HepG2 (cell line): ENCODE measurements at regions not wholly inside any gene's neighbourhood (a gene's known extent, or its start where the extent isn't known, plus 50 kb on each side); places are given as distances from the start of the nearest gene placed in this dataset.

Source experiments
- ATAC-seq: fragments of 200-7000 bp; cut with Tn5 transposase; 3 replicates; pipeline ENCODE4 v1.9.1; 2020; ENCODE audit warnings: mild to moderate bottlenecking, moderate library complexity
- BruUV-seq: library from RNA; stranded (reverse); fragments of 400-500 nt; replicated peaks from 2 replicates; lab custom pipeline; 2021; lab: Mats Ljungman, UMichigan
- CTCF ChIA-PET: fragments of 300-600 bp; formaldehyde crosslinking; extraction: SDS; loops from one replicate; lab custom pipeline; 2021; ENCODE audit warnings: low total read pairs, inconsistent platforms, low intra/inter-chr PET ratio; lab: Yijun Ruan, JAX
- POLR2A ChIA-PET: fragments of 350-600 bp; sonication (Branson Sonifier 250); formaldehyde crosslinking; loops from one replicate; lab custom pipeline; 2020; ENCODE audit warnings: antibody characterized with exemption, inconsistent platforms; lab: Yijun Ruan, JAX
- DNase-seq: peaks from one replicate; pipeline ENCODE4 v3.0.0-alpha.2; 2015; ENCODE audit warnings: low spot score
- FAIRE-seq: peaks from 3 replicates; lab custom pipeline; 2011; peaks lifted over from hg19 to GRCh38; lab: Jason Lieb, UNC
- H2AFZ ChIP-seq: one replicate; pipeline ENCODE4 v1.6.1; 2011; ENCODE audit warnings: low read length, inconsistent platforms
- H3K27ac ChIP-seq: fragments of 300-600 bp; 3 replicates; pipeline ENCODE4 v1.8.0; 2011; ENCODE audit warnings: mixed run types, mild to moderate bottlenecking, mixed read lengths, low read length, inconsistent platforms; ENCODE audit not compliant: insufficient read depth; ENCODE audit errors: extremely low read length
- H3K27me3 ChIP-seq, 2 experiments: fragments of 200-600 bp in 1 of 2; 2 replicates in 1 of 2; 3 replicates in 1 of 2; pipeline versions ENCODE4 v1.6.0 to v1.8.0; 2011; ENCODE audit warnings: low read length in 2 of 2, mild to moderate bottlenecking in 2 of 2, moderate library complexity in 2 of 2, inconsistent platforms in 1 of 2; ENCODE audit not compliant: insufficient read depth in 2 of 2, control insufficient read depth in 1 of 2
- H3K36me3 ChIP-seq, 2 experiments: fragments of 200-600 bp in 1 of 2; replicated peaks in 1 of 2; 2 replicates in 1 of 2; 3 replicates in 1 of 2; pipeline versions ENCODE4 v1.5.1 to v1.8.0; 2011; ENCODE audit warnings: low read length in 2 of 2, inconsistent platforms in 1 of 2; ENCODE audit not compliant: insufficient read depth in 2 of 2, control insufficient read depth in 1 of 2
- H3K4me1 ChIP-seq: 2 replicates; pipeline ENCODE4 v1.5.1; 2012; ENCODE audit warnings: low read length, inconsistent platforms; ENCODE audit not compliant: insufficient read depth
- H3K4me2 ChIP-seq: 2 replicates; pipeline ENCODE4 v1.6.0; 2011; ENCODE audit warnings: low read depth, low read length, inconsistent platforms
- H3K4me3 ChIP-seq, 3 experiments: fragments of 200-600 bp in 1 of 3; sonication (generic), shearing (Covaris generic) in 1 of 3; replicated peaks in 1 of 3; 2 replicates each; pipeline ENCODE4 v1.5.1; 2011 to 2016; ENCODE audit warnings: low read length in 3 of 3, inconsistent platforms in 2 of 3, low read depth in 2 of 3, mild to moderate bottlenecking in 2 of 3, control low read depth in 1 of 3, mixed read lengths in 1 of 3; ENCODE audit not compliant: insufficient read depth in 1 of 3
- H3K79me2 ChIP-seq: one replicate; pipeline ENCODE4 v1.6.1; 2011; ENCODE audit warnings: low read length, inconsistent platforms; ENCODE audit not compliant: insufficient read depth
- H3K9ac ChIP-seq: 2 replicates; pipeline ENCODE4 v1.6.0; 2011; ENCODE audit warnings: mild to moderate bottlenecking, low read depth, low read length, inconsistent platforms; ENCODE audit not compliant: insufficient read depth
- H3K9me3 ChIP-seq: 2 replicates; pipeline ENCODE4 v1.5.1; 2012; ENCODE audit warnings: mild to moderate bottlenecking, low read length
- H4K20me1 ChIP-seq: 2 replicates; pipeline ENCODE4 v1.6.0; 2011; ENCODE audit warnings: inconsistent platforms, mild to moderate bottlenecking, low read length, moderate library complexity; ENCODE audit not compliant: insufficient read depth
- ATF7-NPFF ChIP-seq: sonication (generic); formaldehyde crosslinking; IDR thresholded peaks from 2 replicates; pipeline ENCODE4 v1.8.1; 2023; ENCODE audit warnings: mild to moderate bottlenecking, low read depth, missing genetic modification reagents, moderate library complexity
- HMG20B ChIP-seq: conservative IDR thresholded peaks from 2 replicates; pipeline ENCODE4 v1.6.1; 2016; ENCODE audit warnings: missing genetic modification reagents, missing compliant biosample characterization
- KDM6A ChIP-seq: IDR thresholded peaks from 2 replicates; pipeline ENCODE4 v1.6.1; 2016; ENCODE audit warnings: low read depth
- MYNN ChIP-seq: sonication (generic); formaldehyde crosslinking; IDR thresholded peaks from 2 replicates; pipeline ENCODE4 v1.4.0; 2020; ENCODE audit warnings: mild to moderate bottlenecking, low read depth, missing genetic modification reagents
- RFXAP ChIP-seq: sonication (generic); formaldehyde crosslinking; IDR thresholded peaks from 2 replicates; pipeline ENCODE4 v1.4.0; 2020; ENCODE audit warnings: missing genetic modification reagents, borderline replicate concordance
- SIN3B ChIP-seq: fragments of 150-350 bp; IDR thresholded peaks from 2 replicates; pipeline ENCODE4 v1.6.1; 2014; ENCODE audit warnings: low read length
- SOX6 ChIP-seq, 2 experiments: fragments of 450-650 bp in 1 of 2; sonication (generic) in 1 of 2; formaldehyde crosslinking in 1 of 2; IDR thresholded peaks; 2 replicates each; pipeline versions ENCODE4 v1.4.0 to v1.6.1; 2017 to 2020; ENCODE audit warnings: antibody characterized with exemption in 1 of 2, mild to moderate bottlenecking in 1 of 2, missing genetic modification reagents in 1 of 2
- ZNF282 ChIP-seq: fragments of 450-650 bp; IDR thresholded peaks from 2 replicates; pipeline ENCODE4 v1.6.1; 2018; ENCODE audit not compliant: partially characterized antibody
- ZNF567 ChIP-seq: sonication (generic); formaldehyde crosslinking; IDR thresholded peaks from 2 replicates; pipeline ENCODE4 v1.8.1; 2023; ENCODE audit warnings: mild to moderate bottlenecking, missing genetic modification reagents, borderline replicate concordance
- ZSCAN22 ChIP-seq: sonication (generic); formaldehyde crosslinking; IDR thresholded peaks from 2 replicates; pipeline ENCODE4 v1.4.0; 2020; ENCODE audit warnings: mild to moderate bottlenecking, missing genetic modification reagents
- WGBS: methylation state at CpG from one replicate; pipeline ENCODE4 v1.1.6; 2017; ENCODE audit warnings: low lambda C conversion rate; 5-methylcytosine and 5-hydroxymethylcytosine counted together
- in situ Hi-C: cut with HindIII; loops from 2 replicates; pipeline ENCODE4 v1.10.0; 2017; ENCODE audit warnings: low pct_unique_long_range_greater_than_20kb; ENCODE audit not compliant: extremely low pct_ligation_motif_present
- intact Hi-C: fragments of 100-400 bp; cut with micrococcal nuclease; formaldehyde crosslinking; loops from one replicate; pipeline ENCODE4 v1.10.0; 2022; ENCODE audit not compliant: unreplicated experiment
- TF ChIP-seq, protein P1 (sequence below): sonication (generic); formaldehyde crosslinking; IDR thresholded peaks from 2 replicates; pipeline ENCODE4 v1.5.0; 2020; ENCODE audit warnings: mild to moderate bottlenecking, missing genetic modification reagents, borderline replicate concordance
- TF ChIP-seq, protein P2 (sequence below): fragments of 450-650 bp; IDR thresholded peaks from 2 replicates; pipeline ENCODE4 v1.6.1; 2017
- TF ChIP-seq, protein P3 (sequence below): IDR thresholded peaks from 2 replicates; pipeline ENCODE4 v1.6.1; 2016; ENCODE audit warnings: mild to moderate bottlenecking, missing biosample characterization, missing genetic modification reagents

DNA sequence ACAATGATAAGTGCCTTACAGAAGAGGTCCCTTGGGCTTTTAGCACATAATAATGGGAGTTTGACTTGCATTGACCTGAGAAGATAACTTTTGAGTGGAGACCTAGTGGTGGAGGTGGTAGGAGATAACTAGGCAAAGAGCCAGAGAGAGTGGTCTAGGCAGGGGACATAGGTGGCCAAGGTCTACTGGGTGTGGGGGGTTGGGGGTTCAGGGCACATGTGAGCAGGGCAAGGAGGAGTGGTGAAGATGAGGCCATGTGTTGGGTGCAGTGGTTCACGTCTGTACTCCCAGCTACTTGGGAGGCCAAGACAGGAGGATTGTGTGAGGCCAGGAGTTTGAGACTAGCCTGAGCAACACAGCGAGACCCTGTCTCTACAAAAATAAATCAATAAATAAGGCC, 74.3 kb upstream of the CTNNBL1 start (continued):
- TF ChIP-seq, protein P1, sequence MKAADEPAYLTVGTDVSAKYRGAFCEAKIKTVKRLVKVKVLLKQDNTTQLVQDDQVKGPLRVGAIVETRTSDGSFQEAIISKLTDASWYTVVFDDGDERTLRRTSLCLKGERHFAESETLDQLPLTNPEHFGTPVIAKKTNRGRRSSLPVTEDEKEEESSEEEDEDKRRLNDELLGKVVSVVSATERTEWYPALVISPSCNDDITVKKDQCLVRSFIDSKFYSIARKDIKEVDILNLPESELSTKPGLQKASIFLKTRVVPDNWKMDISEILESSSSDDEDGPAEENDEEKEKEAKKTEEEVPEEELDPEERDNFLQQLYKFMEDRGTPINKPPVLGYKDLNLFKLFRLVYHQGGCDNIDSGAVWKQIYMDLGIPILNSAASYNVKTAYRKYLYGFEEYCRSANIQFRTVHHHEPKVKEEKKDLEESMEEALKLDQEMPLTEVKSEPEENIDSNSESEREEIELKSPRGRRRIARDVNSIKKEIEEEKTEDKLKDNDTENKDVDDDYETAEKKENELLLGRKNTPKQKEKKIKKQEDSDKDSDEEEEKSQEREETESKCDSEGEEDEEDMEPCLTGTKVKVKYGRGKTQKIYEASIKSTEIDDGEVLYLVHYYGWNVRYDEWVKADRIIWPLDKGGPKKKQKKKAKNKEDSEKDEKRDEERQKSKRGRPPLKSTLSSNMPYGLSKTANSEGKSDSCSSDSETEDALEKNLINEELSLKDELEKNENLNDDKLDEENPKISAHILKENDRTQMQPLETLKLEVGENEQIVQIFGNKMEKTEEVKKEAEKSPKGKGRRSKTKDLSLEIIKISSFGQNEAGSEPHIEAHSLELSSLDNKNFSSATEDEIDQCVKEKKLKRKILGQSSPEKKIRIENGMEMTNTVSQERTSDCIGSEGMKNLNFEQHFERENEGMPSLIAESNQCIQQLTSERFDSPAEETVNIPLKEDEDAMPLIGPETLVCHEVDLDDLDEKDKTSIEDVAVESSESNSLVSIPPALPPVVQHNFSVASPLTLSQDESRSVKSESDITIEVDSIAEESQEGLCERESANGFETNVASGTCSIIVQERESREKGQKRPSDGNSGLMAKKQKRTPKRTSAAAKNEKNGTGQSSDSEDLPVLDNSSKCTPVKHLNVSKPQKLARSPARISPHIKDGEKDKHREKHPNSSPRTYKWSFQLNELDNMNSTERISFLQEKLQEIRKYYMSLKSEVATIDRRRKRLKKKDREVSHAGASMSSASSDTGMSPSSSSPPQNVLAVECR: no peak
- TF ChIP-seq ZSCAN22 (CRISPR knock-in tag): no peak
- TF ChIP-seq HMG20B: no peak
- 0 out of 2 replicates have a peak, but pooled peaks have one; percentile 52 for TF ChIP-seq SOX6 (IDR thresholded peaks at IDR 0.05)
- no peak for TF ChIP-seq SOX6 (CRISPR knock-in tag; IDR thresholded peaks at IDR 0.05)
- TF ChIP-seq, protein P2, sequence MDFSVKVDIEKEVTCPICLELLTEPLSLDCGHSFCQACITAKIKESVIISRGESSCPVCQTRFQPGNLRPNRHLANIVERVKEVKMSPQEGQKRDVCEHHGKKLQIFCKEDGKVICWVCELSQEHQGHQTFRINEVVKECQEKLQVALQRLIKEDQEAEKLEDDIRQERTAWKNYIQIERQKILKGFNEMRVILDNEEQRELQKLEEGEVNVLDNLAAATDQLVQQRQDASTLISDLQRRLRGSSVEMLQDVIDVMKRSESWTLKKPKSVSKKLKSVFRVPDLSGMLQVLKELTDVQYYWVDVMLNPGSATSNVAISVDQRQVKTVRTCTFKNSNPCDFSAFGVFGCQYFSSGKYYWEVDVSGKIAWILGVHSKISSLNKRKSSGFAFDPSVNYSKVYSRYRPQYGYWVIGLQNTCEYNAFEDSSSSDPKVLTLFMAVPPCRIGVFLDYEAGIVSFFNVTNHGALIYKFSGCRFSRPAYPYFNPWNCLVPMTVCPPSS: no peak
- no peak for TF ChIP-seq KDM6A (CRISPR knock-in tag)
- TF ChIP-seq ATF7-NPFF (CRISPR knock-in tag): no peak
- no peak for TF ChIP-seq SIN3B
- no peak for TF ChIP-seq ZNF282
- no peak for TF ChIP-seq MYNN

DNA sequence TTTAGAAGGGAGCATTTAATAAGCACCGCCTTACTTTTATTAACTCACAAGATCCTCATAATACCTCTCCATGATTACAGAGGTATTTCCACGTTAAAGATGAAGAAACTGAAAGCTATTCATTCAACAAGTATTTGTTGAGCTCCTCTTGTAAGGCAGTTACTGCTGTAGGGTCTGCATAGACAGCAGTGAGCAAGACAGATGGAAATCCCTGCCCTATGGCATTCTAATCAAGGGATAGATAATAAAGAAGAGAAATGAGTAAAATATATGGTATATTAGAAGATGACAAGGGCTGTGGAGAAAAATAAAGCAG, 77.8 kb upstream of the CTNNBL1 start:
- TF ChIP-seq ZNF567 (CRISPR knock-in tag): no peak
- no peak for TF ChIP-seq RFXAP (CRISPR knock-in tag)
- TF ChIP-seq, protein P3, sequence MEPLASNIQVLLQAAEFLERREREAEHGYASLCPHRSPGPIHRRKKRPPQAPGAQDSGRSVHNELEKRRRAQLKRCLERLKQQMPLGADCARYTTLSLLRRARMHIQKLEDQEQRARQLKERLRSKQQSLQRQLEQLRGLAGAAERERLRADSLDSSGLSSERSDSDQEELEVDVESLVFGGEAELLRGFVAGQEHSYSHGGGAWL (CRISPR knock-in tag): no peak
- no peaks in the 10 kb centered on the region for H3K79me2 ChIP-seq
- intact Hi-C loops: no loop called here
- 1% methylated on average over 2 of the region's 2 CpGs for WGBS
- BruUV-seq: no TSS peak
- peaks cover 0 to 9% of the 10 kb centered on the region in 2 experiments; a peak in 2 of 5 replicates for H3K27me3 ChIP-seq
- in situ Hi-C loops: no loop called here
- H3K36me3 ChIP-seq: no peaks in the 10 kb centered on the region
- FAIRE-seq (no peak), ATAC-seq (peak; percentile 16; the same call in 2 of the 3 replicates), DNase-seq (no peak)
- no peaks in the 10 kb centered on the region for H3K9me3 ChIP-seq
- H3K4me2 ChIP-seq: no peak overlapping the region
- no peaks in the 10 kb centered on the region for H3K4me1 ChIP-seq
- POLR2A ChIA-PET: no interaction called here
- H3K9ac ChIP-seq: no peak overlapping the region
- no peak overlapping the region for H3K4me3 ChIP-seq
- H3K27ac ChIP-seq: no peak overlapping the region
- CTCF ChIA-PET: no interaction called here
- H2AFZ ChIP-seq: no peak overlapping the region
- no peaks in the 10 kb centered on the region for H4K20me1 ChIP-seq
